ENCODE measurements at regions not wholly inside any gene's neighbourhood (a gene's known extent, or its start where the extent isn't known, plus 50 kb on each side); places are given as distances from the start of the nearest gene placed in this dataset.

GRCh38 chr5:15070907-15071306, 199.3 kb upstream of the ANKH start:
- intact Hi-C loops (cut with DNase I; ENCODE audit: low total_unique reads) = no loop called here
- 93 to 96% methylated on average over 6 of the region's 6 CpGs for WGBS, 2 donors
- H3K27ac ChIP-seq = no peak overlapping the region
- H3K9me3 ChIP-seq = no peaks in the 10 kb centered on the region
- H3K36me3 ChIP-seq (ENCODE audit: low read depth, missing control alignments) = no peaks in the 10 kb centered on the region
- H3K4me3 ChIP-seq = no peak overlapping the region
- H3K27me3 ChIP-seq = no peaks in the 10 kb centered on the region
- no peaks in the 10 kb centered on the region for H3K4me1 ChIP-seq
- no peak for DNase-seq
- TF ChIP-seq CTCF (IDR thresholded peaks at IDR 0.05) (no peak), POLR2A (IDR thresholded peaks at IDR 0.05) (no peak)

GRCh38 chr5:15069407-15069905, 197.9 kb upstream of the ANKH start:
- no peaks in the 10 kb centered on the region for H3K27me3 ChIP-seq
- no peak overlapping the region for H3K27ac ChIP-seq
- 79 to 85% methylated on average over 1 of the region's 1 CpG for WGBS, 2 donors
- H3K4me1 ChIP-seq = no peaks in the 10 kb centered on the region
- H3K9me3 ChIP-seq = no peaks in the 10 kb centered on the region
- TF ChIP-seq POLR2A (IDR thresholded peaks at IDR 0.05) = no peak
- no peak for TF ChIP-seq CTCF (IDR thresholded peaks at IDR 0.05)
- DNase-seq = no peak
- H3K4me3 ChIP-seq = no peak overlapping the region
- H3K36me3 ChIP-seq (ENCODE audit: low read depth, missing control alignments) = no peaks in the 10 kb centered on the region
- intact Hi-C loops (cut with DNase I; ENCODE audit: low total_unique reads) = no loop called here

- no peak overlapping the region for H3K27ac ChIP-seq
- no peak overlapping the region for H3K4me3 ChIP-seq
- TF ChIP-seq POLR2A (IDR thresholded peaks at IDR 0.05) = no peak
- TF ChIP-seq CTCF (IDR thresholded peaks at IDR 0.05) = no peak
- DNase-seq = no peak
- 72 to 84% methylated on average over 2 of the region's 2 CpGs for WGBS, 2 donors
- H3K36me3 ChIP-seq (ENCODE audit: low read depth, missing control alignments) = no peaks in the 10 kb centered on the region
- H3K9me3 ChIP-seq = no peaks in the 10 kb centered on the region
- intact Hi-C loops (cut with DNase I; ENCODE audit: low total_unique reads) = no loop called here
- H3K27me3 ChIP-seq = no peaks in the 10 kb centered on the region
- H3K4me1 ChIP-seq = no peaks in the 10 kb centered on the region
Observed at GRCh38 chr5:15065091-15065490, 193.5 kb upstream of the ANKH start.

- H3K9me3 ChIP-seq = no peaks in the 10 kb centered on the region
- intact Hi-C loops (cut with DNase I; ENCODE audit: low total_unique reads) = no loop called here
- H3K27me3 ChIP-seq = no peaks in the 10 kb centered on the region
- H3K4me1 ChIP-seq = no peaks in the 10 kb centered on the region
- no peak overlapping the region for H3K27ac ChIP-seq
- no peak for TF ChIP-seq POLR2A (IDR thresholded peaks at IDR 0.05)
- no peak for TF ChIP-seq CTCF (IDR thresholded peaks at IDR 0.05)
- 82% methylated on average over 2 of the region's 2 CpGs for WGBS, 2 donors
- no peak overlapping the region for H3K4me3 ChIP-seq
- DNase-seq = no peak
- no peaks in the 10 kb centered on the region for H3K36me3 ChIP-seq (ENCODE audit: low read depth, missing control alignments)
Observed at GRCh38 chr5:15064396-15064795, 192.8 kb upstream of the ANKH start.

GRCh38 chr5:15056988-15057592, 185.5 kb upstream of the ANKH start:
- H3K36me3 ChIP-seq (ENCODE audit: low read depth, missing control alignments) = no peaks in the 10 kb centered on the region
- no peak overlapping the region for H3K27ac ChIP-seq
- H3K4me1 ChIP-seq = no peaks in the 10 kb centered on the region
- H3K9me3 ChIP-seq = no peaks in the 10 kb centered on the region
- TF ChIP-seq CTCF (IDR thresholded peaks at IDR 0.05) (no peak), POLR2A (IDR thresholded peaks at IDR 0.05) (no peak)
- intact Hi-C loops (cut with DNase I; ENCODE audit: low total_unique reads) = no loop called here
- no peak overlapping the region for H3K4me3 ChIP-seq
- DNase-seq = no peak
- no peaks in the 10 kb centered on the region for H3K27me3 ChIP-seq
- WGBS, 2 donors = 79 to 91% methylated on average over 5 to 6 of the region's 6 CpGs

Data from testis (tissue), 2 donors.